Lung (tissue), 11 donors: ENCODE measurements at regions not wholly inside any gene's neighbourhood (a gene's known extent, or its start where the extent isn't known, plus 50 kb on each side); places are given as distances from the start of the nearest gene placed in this dataset.

Experiments used
- ATAC-seq: fragments of 200-7000 bp; cut with Tn5 transposase; one replicate; pipeline ENCODE4 v1.9.1; 2020; ENCODE audit warnings: moderate number of reproducible peaks; ENCODE audit not compliant: insufficient read depth, low FRiP score
- DNase-seq, 3 donors: peaks; one replicate each; pipeline ENCODE4 v3.0.0-alpha.2; 2013 to 2017
- H3K27ac ChIP-seq, 2 donors: one replicate each; pipeline ENCODE4 v1.5.1; 2013; ENCODE audit warnings: mild to moderate bottlenecking in 2 of 2, moderate library complexity in 2 of 2, control low read depth in 1 of 2, inconsistent platforms in 1 of 2, low read depth in 1 of 2, low read length in 1 of 2
- H3K27me3 ChIP-seq, 3 donors: one replicate each; pipeline ENCODE4 v1.5.1; 2013; ENCODE audit warnings: low read length in 2 of 3; ENCODE audit not compliant: control insufficient read depth in 3 of 3, insufficient read depth in 3 of 3
- H3K36me3 ChIP-seq, 4 donors: one replicate each; pipeline ENCODE4 v1.5.1; 2013; ENCODE audit warnings: low read length in 4 of 4, mild to moderate bottlenecking in 1 of 4, moderate library complexity in 1 of 4; ENCODE audit not compliant: control insufficient read depth in 4 of 4, insufficient read depth in 4 of 4
- H3K4me1 ChIP-seq, 5 donors: one replicate each; pipeline ENCODE4 v1.5.1; 2013; ENCODE audit warnings: low read length in 5 of 5, mild to moderate bottlenecking in 2 of 5, moderate library complexity in 1 of 5; ENCODE audit not compliant: control insufficient read depth in 5 of 5, insufficient read depth in 5 of 5
- H3K4me3 ChIP-seq: one replicate; pipeline ENCODE4 v1.5.1; 2013; ENCODE audit warnings: mild to moderate bottlenecking, control low read depth, moderate library complexity
- H3K9ac ChIP-seq, 2 donors: one replicate each; pipeline ENCODE4 v1.5.1; 2013; ENCODE audit warnings: low read length in 2 of 2, control low read depth in 1 of 2; ENCODE audit not compliant: insufficient read depth in 1 of 2
- H3K9me3 ChIP-seq, 4 donors: one replicate each; pipeline ENCODE4 v1.5.1; 2013; ENCODE audit warnings: low read length in 3 of 4, mild to moderate bottlenecking in 1 of 4, moderate library complexity in 1 of 4; ENCODE audit not compliant: control insufficient read depth in 4 of 4, insufficient read depth in 3 of 4
- CTCF ChIP-seq: IDR thresholded peaks from 2 replicates; pipeline ENCODE4 v1.5.1; 2012; ENCODE audit warnings: mild to moderate bottlenecking; ENCODE audit errors: control extremely low read depth, extremely low read depth
- WGBS, 2 donors: extraction: QIAGEN DNeasy Blood & Tissue Kit; methylation state at CpG; one replicate each; pipeline ENCODE4 v1.1.7; 2013; 5-methylcytosine and 5-hydroxymethylcytosine counted together
- donor health status: control.
- donor health status: control.
- donor health status: Bipolar disorder and iron deficiency.
- donor health status: healthy.
- donor health status: DM: yes; HTN: yes; CAD: no.

- 88 to 91% methylated on average over 12 of the region's 12 CpGs for WGBS, 2 donors
- TF ChIP-seq CTCF: no peak
- no peak overlapping the region for H3K27ac ChIP-seq
- H3K36me3 ChIP-seq: no peaks in the 10 kb centered on the region
- ATAC-seq (no peak), DNase-seq (no peak)
- no peak overlapping the region for H3K4me3 ChIP-seq
- peaks cover 0 to 1% (median 0%) of the 10 kb centered on the region in 4 donors for H3K9me3 ChIP-seq
- H3K4me1 ChIP-seq: peaks cover 0 to 9% (median 0%) of the 10 kb centered on the region in 5 donors
- H3K27me3 ChIP-seq: no peaks in the 10 kb centered on the region
- H3K9ac ChIP-seq: no peak overlapping the region
Observed at GRCh38 chr5:167736992-167737391, 554.5 kb upstream of the WWC1 start.

GRCh38 chr5:167743695-167744464, 547.6 kb upstream of the WWC1 start:
- no peak overlapping the region for H3K4me3 ChIP-seq
- H3K27ac ChIP-seq: no peak overlapping the region
- no peak overlapping the region for H3K9ac ChIP-seq
- H3K9me3 ChIP-seq: no peaks in the 10 kb centered on the region
- no peak for TF ChIP-seq CTCF
- H3K36me3 ChIP-seq: no peaks in the 10 kb centered on the region
- peaks cover 0 to 8% (median 0%) of the 10 kb centered on the region in 5 donors for H3K4me1 ChIP-seq
- no peaks in the 10 kb centered on the region for H3K27me3 ChIP-seq
- DNase-seq (peak in 2 of 3 donors; percentile 46 to 55), ATAC-seq (no peak)
- 63 to 84% methylated on average over 4 of the region's 4 CpGs for WGBS, 2 donors

GRCh38 chr5:167745868-167746267, 545.6 kb upstream of the WWC1 start:
- whole genome bisulfite sequencing, 2 donors: 76 to 83% methylated on average over 6 of the region's 6 CpGs
- no peaks in the 10 kb centered on the region for H3K9me3 ChIP-seq
- no peak for DNase-seq
- no peak for TF ChIP-seq CTCF
- no peaks in the 10 kb centered on the region for H3K27me3 ChIP-seq
- no peak overlapping the region for H3K4me3 ChIP-seq
- no peak overlapping the region for H3K27ac ChIP-seq
- no peak for ATAC-seq
- H3K4me1 ChIP-seq: peaks cover 0 to 8% (median 0%) of the 10 kb centered on the region in 5 donors
- no peak overlapping the region for H3K9ac ChIP-seq
- H3K36me3 ChIP-seq: no peaks in the 10 kb centered on the region
